ENCODE measurements at regions not wholly inside any gene's neighbourhood (a gene's known extent, or its start where the extent isn't known, plus 50 kb on each side); places are given as distances from the start of the nearest gene placed in this dataset.

DNA sequence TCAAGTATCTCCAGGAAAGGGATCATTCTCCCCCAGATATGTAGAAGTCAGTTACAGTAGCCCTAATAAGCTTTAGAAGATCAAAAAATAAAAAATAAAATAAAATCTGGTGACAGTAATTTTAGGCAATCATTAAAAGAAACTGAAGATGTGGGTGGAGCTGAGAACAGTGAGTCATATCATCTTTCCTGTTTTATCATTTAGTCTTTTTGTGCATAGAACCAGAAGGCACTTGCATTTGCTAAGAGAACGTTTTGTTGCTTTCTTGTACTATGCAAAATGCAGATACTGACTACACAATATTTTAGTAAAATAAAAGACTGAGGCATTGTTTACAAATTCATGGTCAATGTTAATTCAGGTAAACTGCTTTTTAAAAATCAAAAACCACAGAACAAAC, 497.4 kb upstream of the EPHA7 start:
- Histone ChIP-seq H3K9me3 (ENCODE audit: control insufficient read depth, insufficient read depth, low read length) (no peaks in the 10 kb centered on the region), H3K4me3 (ENCODE audit: low read depth, low read length) (no peak overlapping the region), H3K4me1 (ENCODE audit: control insufficient read depth, insufficient read depth, low read length) (no peaks in the 10 kb centered on the region), H3K36me3 (ENCODE audit: control insufficient read depth, insufficient read depth, low read length) (no peaks in the 10 kb centered on the region), H3K27me3 (ENCODE audit: control insufficient read depth, insufficient read depth, low read length) (no peaks in the 10 kb centered on the region), H3K27ac (ENCODE audit: low read depth, low read length) (no peak overlapping the region)
- DNase-seq (ENCODE audit: low read depth in 4 of 6, low spot score in 6 of 6), result no peak
- no CpG with 5 or more reads among the region's 1 CpG for WGBS (ENCODE audit: insufficient coverage)

DNA sequence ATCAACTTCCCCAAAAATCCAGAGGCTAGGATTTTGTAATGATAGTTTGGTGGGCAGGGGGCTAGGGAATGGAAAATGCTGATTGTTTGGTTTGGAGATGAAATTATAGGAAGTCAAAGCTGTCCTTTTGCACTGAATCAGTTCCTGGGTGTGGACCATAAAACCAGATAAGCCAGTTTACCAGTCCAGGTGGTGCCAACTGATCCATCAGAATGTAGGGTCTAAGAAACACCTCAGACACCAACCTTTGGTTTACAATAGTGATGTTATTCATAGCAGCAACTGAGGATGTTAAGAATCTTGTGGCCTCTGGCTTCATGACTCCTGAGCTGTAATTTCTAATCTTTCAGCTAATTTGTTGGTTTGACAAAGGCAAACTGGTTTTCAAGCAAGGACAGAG, 496.6 kb upstream of the EPHA7 start:
- no peak overlapping the region for H3K27ac ChIP-seq (ENCODE audit: low read depth, low read length)
- H3K36me3 ChIP-seq (ENCODE audit: control insufficient read depth, insufficient read depth, low read length), result no peaks in the 10 kb centered on the region
- H3K4me1 ChIP-seq (ENCODE audit: control insufficient read depth, insufficient read depth, low read length), result no peaks in the 10 kb centered on the region
- no peak overlapping the region for H3K4me3 ChIP-seq (ENCODE audit: low read depth, low read length)
- H3K27me3 ChIP-seq (ENCODE audit: control insufficient read depth, insufficient read depth, low read length), result no peaks in the 10 kb centered on the region
- no peak for DNase-seq (ENCODE audit: low read depth in 4 of 6, low spot score in 6 of 6)
- no peaks in the 10 kb centered on the region for H3K9me3 ChIP-seq (ENCODE audit: control insufficient read depth, insufficient read depth, low read length)

DNA sequence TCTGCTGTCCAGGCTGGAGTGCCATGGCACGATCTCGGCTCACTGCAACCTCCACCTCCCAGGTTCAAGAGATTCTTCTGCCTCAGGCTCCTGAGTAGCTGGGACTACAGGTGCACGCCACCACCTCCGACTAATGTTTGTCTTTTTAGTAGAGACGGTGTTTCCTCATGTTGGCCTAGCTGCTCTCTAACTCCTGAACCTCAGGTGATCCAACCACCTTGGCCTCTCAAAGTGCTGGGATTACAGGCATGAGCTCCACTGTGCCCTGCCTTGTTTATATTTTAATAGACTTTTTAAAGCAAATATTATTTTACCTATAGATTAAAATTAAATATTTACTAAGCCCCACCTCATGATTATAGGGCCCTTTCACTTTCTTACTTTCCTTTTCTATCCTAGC, 483.2 kb upstream of the EPHA7 start:
- H3K27ac ChIP-seq (ENCODE audit: low read depth, low read length), result no peak overlapping the region
- no peaks in the 10 kb centered on the region for H3K4me1 ChIP-seq (ENCODE audit: control insufficient read depth, insufficient read depth, low read length)
- no peak for DNase-seq (ENCODE audit: low read depth in 4 of 6, low spot score in 6 of 6)
- H3K4me3 ChIP-seq (ENCODE audit: low read depth, low read length), result no peak overlapping the region
- no peaks in the 10 kb centered on the region for H3K27me3 ChIP-seq (ENCODE audit: control insufficient read depth, insufficient read depth, low read length)
- WGBS (ENCODE audit: insufficient coverage), result 97% methylated on average over 5 of the region's 5 CpGs
- no peaks in the 10 kb centered on the region for H3K36me3 ChIP-seq (ENCODE audit: control insufficient read depth, insufficient read depth, low read length)
- no peaks in the 10 kb centered on the region for H3K9me3 ChIP-seq (ENCODE audit: control insufficient read depth, insufficient read depth, low read length)

DNA sequence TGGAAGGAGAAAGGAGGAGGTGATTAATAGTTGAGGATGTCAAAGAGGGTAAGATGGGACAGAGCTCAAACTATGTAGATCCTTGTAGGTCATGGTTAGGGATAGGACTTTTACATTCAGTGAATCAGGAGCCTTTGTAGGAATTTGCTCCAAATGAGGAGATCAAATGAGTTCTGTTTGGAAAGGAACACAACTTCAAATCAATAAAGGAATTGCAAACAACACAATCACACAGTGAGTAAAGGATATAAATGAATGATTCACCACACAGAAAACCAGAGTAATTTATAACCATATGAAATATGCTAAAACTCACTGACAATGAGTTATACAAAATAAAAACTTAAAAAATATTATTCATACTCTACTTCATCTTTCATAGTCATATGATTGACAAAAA, 480.8 kb upstream of the EPHA7 start:
- Histone ChIP-seq H3K36me3 (ENCODE audit: control insufficient read depth, insufficient read depth, low read length) (no peaks in the 10 kb centered on the region), H3K4me1 (ENCODE audit: control insufficient read depth, insufficient read depth, low read length) (no peaks in the 10 kb centered on the region), H3K27ac (ENCODE audit: low read depth, low read length) (no peak overlapping the region), H3K27me3 (ENCODE audit: control insufficient read depth, insufficient read depth, low read length) (no peaks in the 10 kb centered on the region), H3K9me3 (ENCODE audit: control insufficient read depth, insufficient read depth, low read length) (no peaks in the 10 kb centered on the region), H3K4me3 (ENCODE audit: low read depth, low read length) (no peak overlapping the region)
- no peak for DNase-seq (ENCODE audit: low read depth in 4 of 6, low spot score in 6 of 6)

DNA sequence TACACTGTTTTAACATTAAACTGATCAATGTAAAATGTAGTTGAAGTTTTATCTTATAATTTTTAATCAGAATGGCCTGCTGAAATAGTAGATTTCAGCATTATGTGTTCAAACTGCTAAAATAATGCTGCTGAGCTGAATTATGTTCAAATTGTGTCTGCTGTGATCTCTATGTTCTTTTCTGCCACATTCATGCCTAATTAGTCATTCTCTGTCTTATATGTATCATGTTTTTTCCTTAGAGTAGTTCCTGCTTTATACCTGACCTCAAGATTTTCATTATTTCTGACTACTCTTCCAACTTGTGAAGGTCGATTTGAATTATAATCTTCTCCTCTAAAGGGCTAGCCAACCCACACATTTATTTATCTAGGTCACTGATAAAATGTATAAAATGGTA, 476.7 kb upstream of the EPHA7 start:
- Histone ChIP-seq H3K4me3 (ENCODE audit: low read depth, low read length) (no peak overlapping the region), H3K36me3 (ENCODE audit: control insufficient read depth, insufficient read depth, low read length) (no peaks in the 10 kb centered on the region), H3K27me3 (ENCODE audit: control insufficient read depth, insufficient read depth, low read length) (no peaks in the 10 kb centered on the region), H3K9me3 (ENCODE audit: control insufficient read depth, insufficient read depth, low read length) (no peaks in the 10 kb centered on the region), H3K4me1 (ENCODE audit: control insufficient read depth, insufficient read depth, low read length) (no peaks in the 10 kb centered on the region), H3K27ac (ENCODE audit: low read depth, low read length) (no peak overlapping the region)
- DNase-seq (ENCODE audit: low read depth in 4 of 6, low spot score in 6 of 6), result no peak
- no CpG with 5 or more reads among the region's 1 CpG for WGBS (ENCODE audit: insufficient coverage)

DNA sequence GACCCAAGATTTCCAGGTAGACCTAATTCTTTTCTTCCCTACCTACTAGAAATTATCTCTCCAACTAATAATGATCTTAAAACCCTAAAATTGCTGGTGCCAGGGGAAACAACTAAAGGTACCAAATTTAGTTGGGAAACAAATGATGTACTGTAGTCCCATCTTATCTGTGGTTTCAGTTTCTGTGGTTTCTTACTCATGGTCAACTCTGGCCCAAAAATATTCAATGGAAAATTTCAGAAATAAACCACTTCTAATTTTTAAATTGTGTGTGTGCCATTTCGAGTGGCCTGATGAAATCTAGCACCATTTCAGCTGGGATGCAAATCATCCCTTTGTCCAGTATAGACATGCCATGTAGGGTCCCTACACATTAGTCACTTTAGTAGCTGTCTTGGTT, 475.2 kb upstream of the EPHA7 start:
- Histone ChIP-seq H3K36me3 (ENCODE audit: control insufficient read depth, insufficient read depth, low read length) (no peaks in the 10 kb centered on the region), H3K4me1 (ENCODE audit: control insufficient read depth, insufficient read depth, low read length) (no peaks in the 10 kb centered on the region), H3K27ac (ENCODE audit: low read depth, low read length) (no peak overlapping the region), H3K9me3 (ENCODE audit: control insufficient read depth, insufficient read depth, low read length) (no peaks in the 10 kb centered on the region), H3K27me3 (ENCODE audit: control insufficient read depth, insufficient read depth, low read length) (no peaks in the 10 kb centered on the region), H3K4me3 (ENCODE audit: low read depth, low read length) (no peak overlapping the region)
- 100% methylated on average over 1 of the region's 1 CpG for WGBS (ENCODE audit: insufficient coverage)
- no peak for DNase-seq (ENCODE audit: low read depth in 4 of 6, low spot score in 6 of 6)

DNA sequence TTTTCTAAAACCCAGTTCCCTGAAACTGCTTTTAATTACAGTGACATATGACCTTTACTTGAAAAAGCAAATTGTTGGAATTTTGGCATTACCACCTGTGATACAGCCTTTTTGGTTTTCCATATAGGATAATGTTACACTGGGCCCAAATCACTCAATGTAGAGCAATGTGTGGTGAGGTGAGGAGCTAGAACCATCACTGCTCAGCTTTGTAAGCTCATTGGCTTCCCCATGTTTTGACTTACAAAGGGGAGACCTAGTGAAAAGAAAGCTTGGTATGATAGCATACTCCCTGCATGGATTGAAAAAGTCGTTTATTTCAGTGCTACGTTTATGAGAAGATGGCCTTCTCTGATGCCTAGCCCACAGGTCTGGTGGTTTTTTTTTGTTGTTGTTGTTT, 470.4 kb upstream of the EPHA7 start:
- no peak for DNase-seq (ENCODE audit: low read depth in 4 of 6, low spot score in 6 of 6)
- Histone ChIP-seq H3K27ac (ENCODE audit: low read depth, low read length) (no peak overlapping the region), H3K27me3 (ENCODE audit: control insufficient read depth, insufficient read depth, low read length) (no peaks in the 10 kb centered on the region), H3K36me3 (ENCODE audit: control insufficient read depth, insufficient read depth, low read length) (no peaks in the 10 kb centered on the region), H3K9me3 (ENCODE audit: control insufficient read depth, insufficient read depth, low read length) (no peaks in the 10 kb centered on the region), H3K4me1 (ENCODE audit: control insufficient read depth, insufficient read depth, low read length) (no peaks in the 10 kb centered on the region), H3K4me3 (ENCODE audit: low read depth, low read length) (no peak overlapping the region)
- 80% methylated on average over 1 of the region's 2 CpGs for WGBS (ENCODE audit: insufficient coverage)

DNA sequence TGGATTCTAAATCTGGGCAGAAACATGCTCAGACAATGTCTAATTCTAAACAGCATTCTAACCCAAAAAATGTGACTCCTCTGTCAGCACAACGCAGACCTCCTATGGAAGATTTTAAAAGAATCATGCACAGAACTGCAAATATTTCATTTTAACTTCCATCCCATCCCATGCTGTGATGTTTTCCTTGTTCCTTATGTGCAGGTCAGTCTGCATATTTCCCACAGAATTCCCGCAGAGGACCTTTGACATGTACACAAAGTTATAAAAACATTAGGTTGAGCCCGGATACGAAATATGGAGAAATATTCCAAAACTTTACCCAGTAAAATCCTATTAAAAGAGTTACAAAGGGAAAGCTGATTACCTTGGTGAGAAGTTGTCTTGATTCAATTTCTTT, 467.1 kb upstream of the EPHA7 start:
- Histone ChIP-seq H3K27me3 (ENCODE audit: control insufficient read depth, insufficient read depth, low read length) (no peaks in the 10 kb centered on the region), H3K27ac (ENCODE audit: low read depth, low read length) (peak overlapping the region; percentile 3), H3K36me3 (ENCODE audit: control insufficient read depth, insufficient read depth, low read length) (no peaks in the 10 kb centered on the region), H3K4me3 (ENCODE audit: low read depth, low read length) (no peak overlapping the region), H3K9me3 (ENCODE audit: control insufficient read depth, insufficient read depth, low read length) (no peaks in the 10 kb centered on the region), H3K4me1 (ENCODE audit: control insufficient read depth, insufficient read depth, low read length) (no peaks in the 10 kb centered on the region)
- DNase-seq (ENCODE audit: low read depth in 4 of 6, low spot score in 6 of 6), result peak in 1 of 6 donors; percentile 69
- WGBS (ENCODE audit: insufficient coverage), result no CpG with 5 or more reads among the region's 4 CpGs

DNA sequence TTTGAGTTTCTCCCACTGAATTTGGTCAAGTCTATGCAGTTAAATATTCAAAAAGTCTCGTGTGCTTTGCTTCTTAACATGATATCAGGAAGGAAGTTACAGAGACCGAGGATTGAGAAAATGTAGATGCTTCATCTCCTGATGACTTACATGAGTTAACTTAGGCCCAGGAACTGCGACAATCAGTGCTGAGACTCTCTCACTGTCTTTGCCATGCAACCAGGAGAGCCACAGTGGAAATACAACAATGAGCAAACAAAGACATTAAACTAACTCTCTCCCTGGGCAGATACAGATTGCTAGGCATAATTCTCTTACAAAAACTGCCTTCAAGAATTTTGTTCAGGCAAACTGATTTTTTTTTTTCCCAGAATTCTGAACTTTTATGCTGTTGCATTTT, 440.6 kb upstream of the EPHA7 start:
- 45% methylated on average over 3 of the region's 3 CpGs for WGBS (ENCODE audit: insufficient coverage)
- peak in 1 of 6 donors; percentile 9 for DNase-seq (ENCODE audit: low read depth in 4 of 6, low spot score in 6 of 6)
- Histone ChIP-seq H3K27ac (ENCODE audit: low read depth, low read length) (no peak overlapping the region), H3K9me3 (ENCODE audit: control insufficient read depth, insufficient read depth, low read length) (peaks cover 1% of the 10 kb centered on the region), H3K36me3 (ENCODE audit: control insufficient read depth, insufficient read depth, low read length) (no peaks in the 10 kb centered on the region), H3K4me3 (ENCODE audit: low read depth, low read length) (no peak overlapping the region), H3K4me1 (ENCODE audit: control insufficient read depth, insufficient read depth, low read length) (no peaks in the 10 kb centered on the region), H3K27me3 (ENCODE audit: control insufficient read depth, insufficient read depth, low read length) (no peaks in the 10 kb centered on the region)

DNA sequence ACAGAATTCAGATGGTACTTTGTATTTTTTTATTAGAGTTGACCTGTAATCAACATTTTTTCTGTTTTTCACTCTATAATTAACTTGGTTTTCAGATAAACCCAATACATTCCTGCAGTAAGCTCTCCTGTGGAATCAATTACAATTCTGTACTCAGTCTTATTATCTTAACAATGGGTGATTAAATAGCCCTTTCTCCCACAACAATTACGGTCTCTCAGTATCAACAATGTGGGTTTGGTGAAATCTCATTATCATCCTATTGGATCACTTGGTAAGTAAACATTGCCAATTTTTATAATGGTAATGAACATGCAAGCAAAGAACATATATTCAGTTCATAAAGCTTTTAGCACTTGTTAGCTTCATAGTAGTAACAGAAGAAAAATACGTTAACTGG, 438.9 kb upstream of the EPHA7 start:
- Histone ChIP-seq H3K27me3 (ENCODE audit: control insufficient read depth, insufficient read depth, low read length) (no peaks in the 10 kb centered on the region), H3K27ac (ENCODE audit: low read depth, low read length) (no peak overlapping the region), H3K4me3 (ENCODE audit: low read depth, low read length) (no peak overlapping the region), H3K4me1 (ENCODE audit: control insufficient read depth, insufficient read depth, low read length) (no peaks in the 10 kb centered on the region), H3K36me3 (ENCODE audit: control insufficient read depth, insufficient read depth, low read length) (no peaks in the 10 kb centered on the region), H3K9me3 (ENCODE audit: control insufficient read depth, insufficient read depth, low read length) (peaks cover 5% of the 10 kb centered on the region)
- no peak for DNase-seq (ENCODE audit: low read depth in 4 of 6, low spot score in 6 of 6)
- WGBS (ENCODE audit: insufficient coverage), result no CpG with 5 or more reads among the region's 2 CpGs

DNA sequence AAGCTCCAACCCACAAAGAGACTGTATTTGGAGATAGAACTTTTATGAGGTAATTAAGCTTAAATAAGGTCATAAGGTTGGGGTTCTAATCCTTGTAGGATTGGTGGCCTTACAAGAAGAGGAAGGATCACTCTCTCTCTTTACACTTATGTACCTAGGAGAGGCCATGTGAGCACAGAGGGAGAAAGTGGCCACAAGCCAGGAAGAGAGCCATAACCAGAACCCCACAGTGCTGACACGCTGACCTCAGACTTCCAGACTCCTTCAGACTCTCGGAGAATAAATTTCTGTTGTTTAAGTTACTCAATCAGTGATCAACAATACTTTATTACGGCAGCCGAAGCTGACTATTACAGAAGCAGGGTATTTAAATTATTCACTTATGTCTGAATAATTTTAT, 430.5 kb upstream of the EPHA7 start:
- whole genome bisulfite sequencing (ENCODE audit: insufficient coverage), result no CpG with 5 or more reads among the region's 4 CpGs
- no peak overlapping the region for H3K27ac ChIP-seq (ENCODE audit: low read depth, low read length)
- peak in 1 of 6 donors; percentile 17 for DNase-seq (ENCODE audit: low read depth in 4 of 6, low spot score in 6 of 6)
- H3K9me3 ChIP-seq (ENCODE audit: control insufficient read depth, insufficient read depth, low read length), result peaks cover 3% of the 10 kb centered on the region
- H3K4me1 ChIP-seq (ENCODE audit: control insufficient read depth, insufficient read depth, low read length), result no peaks in the 10 kb centered on the region
- no peak overlapping the region for H3K4me3 ChIP-seq (ENCODE audit: low read depth, low read length)
- no peaks in the 10 kb centered on the region for H3K27me3 ChIP-seq (ENCODE audit: control insufficient read depth, insufficient read depth, low read length)
- no peaks in the 10 kb centered on the region for H3K36me3 ChIP-seq (ENCODE audit: control insufficient read depth, insufficient read depth, low read length)
